Omental fat pad (tissue), 3 donors: ENCODE measurements at regions not wholly inside any gene's neighbourhood (a gene's known extent, or its start where the extent isn't known, plus 50 kb on each side); places are given as distances from the start of the nearest gene placed in this dataset.

Experiments used
- ATAC-seq: fragments of 150-250 bp; one replicate; pipeline ENCODE4 v1.9.1; 2016; ENCODE audit warnings: mild to moderate bottlenecking, moderate library complexity; ENCODE audit not compliant: low FRiP score
- DNase-seq: peaks from one replicate; pipeline ENCODE4 v3.0.0-alpha.2; 2019; ENCODE audit warnings: low spot score
- TF ChIP-seq, protein P1 (sequence below), 3 donors: fragments of 450-650 bp; IDR thresholded peaks; one replicate each; pipeline ENCODE4 v1.5.1; 2016 to 2017; ENCODE audit warnings: antibody characterized with exemption in 3 of 3, mild to moderate bottlenecking in 3 of 3, moderate library complexity in 2 of 3

- no peak for ATAC-seq
- no peak for DNase-seq
- TF ChIP-seq, protein P1, sequence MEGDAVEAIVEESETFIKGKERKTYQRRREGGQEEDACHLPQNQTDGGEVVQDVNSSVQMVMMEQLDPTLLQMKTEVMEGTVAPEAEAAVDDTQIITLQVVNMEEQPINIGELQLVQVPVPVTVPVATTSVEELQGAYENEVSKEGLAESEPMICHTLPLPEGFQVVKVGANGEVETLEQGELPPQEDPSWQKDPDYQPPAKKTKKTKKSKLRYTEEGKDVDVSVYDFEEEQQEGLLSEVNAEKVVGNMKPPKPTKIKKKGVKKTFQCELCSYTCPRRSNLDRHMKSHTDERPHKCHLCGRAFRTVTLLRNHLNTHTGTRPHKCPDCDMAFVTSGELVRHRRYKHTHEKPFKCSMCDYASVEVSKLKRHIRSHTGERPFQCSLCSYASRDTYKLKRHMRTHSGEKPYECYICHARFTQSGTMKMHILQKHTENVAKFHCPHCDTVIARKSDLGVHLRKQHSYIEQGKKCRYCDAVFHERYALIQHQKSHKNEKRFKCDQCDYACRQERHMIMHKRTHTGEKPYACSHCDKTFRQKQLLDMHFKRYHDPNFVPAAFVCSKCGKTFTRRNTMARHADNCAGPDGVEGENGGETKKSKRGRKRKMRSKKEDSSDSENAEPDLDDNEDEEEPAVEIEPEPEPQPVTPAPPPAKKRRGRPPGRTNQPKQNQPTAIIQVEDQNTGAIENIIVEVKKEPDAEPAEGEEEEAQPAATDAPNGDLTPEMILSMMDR (IDR thresholded peaks at IDR 0.05) = no peak
Observed at GRCh38 chr14:44626423-44626822, 119.3 kb upstream of the FSCB start.

GRCh38 chr14:44625098-44625497 lies 118.0 kb upstream of the FSCB start:
- no peak for ATAC-seq
- no peak for DNase-seq
- TF ChIP-seq, protein P1 (IDR thresholded peaks at IDR 0.05) = no peak

GRCh38 chr14:44620121-44621019 lies 113.3 kb upstream of the FSCB start:
- no peak for DNase-seq
- TF ChIP-seq, protein P1 (IDR thresholded peaks at IDR 0.05) = no peak
- ATAC-seq = peak; percentile 69

GRCh38 chr14:44616204-44616603 lies 109.1 kb upstream of the FSCB start:
- no peak for ATAC-seq
- no peak for DNase-seq
- TF ChIP-seq, protein P1 (IDR thresholded peaks at IDR 0.05) = no peak

DNA sequence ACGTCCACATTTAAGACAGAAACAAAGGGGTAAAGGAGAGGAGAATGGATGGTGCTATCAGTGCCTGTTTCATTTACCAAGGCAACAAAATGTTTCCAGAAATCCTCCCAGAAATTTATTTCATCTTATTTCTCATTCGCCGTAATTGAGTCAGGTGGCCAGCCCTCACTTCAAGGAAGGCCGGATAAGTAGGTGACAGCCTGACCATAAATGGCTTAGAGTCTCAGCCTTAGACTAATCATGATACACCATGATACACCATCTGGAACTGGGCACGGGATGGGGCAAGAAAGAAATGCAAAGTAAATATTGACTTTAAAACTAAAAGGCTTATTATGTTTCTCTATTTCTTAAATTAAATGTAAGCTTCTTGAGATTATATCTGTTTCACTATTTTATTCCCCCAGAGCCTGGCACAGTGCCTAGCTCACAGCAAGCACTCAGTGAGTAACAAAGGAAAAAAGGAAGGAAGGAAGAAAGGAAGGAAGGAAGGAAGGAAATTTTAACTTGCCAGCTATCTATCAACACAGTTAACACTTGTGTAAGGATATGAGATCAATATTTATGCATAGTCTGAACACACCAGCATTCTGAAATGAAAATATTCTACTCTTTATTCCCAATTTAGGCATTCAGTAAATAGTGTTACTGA lies 106.1 kb upstream of the FSCB start:
- DNase-seq (no peak), ATAC-seq (no peak)
- TF ChIP-seq, protein P1 (IDR thresholded peaks at IDR 0.05) = no peak

- TF ChIP-seq, protein P1 (IDR thresholded peaks at IDR 0.05) = no peak
- DNase-seq (no peak), ATAC-seq (no peak)
Observed at GRCh38 chr14:44612002-44612401, 104.9 kb upstream of the FSCB start.
